GM21737 (cell line): ENCODE measurements at regions not wholly inside any gene's neighbourhood (a gene's known extent, or its start where the extent isn't known, plus 50 kb on each side); places are given as distances from the start of the nearest gene placed in this dataset.

Experiments used
- ATAC-seq: cut with Tn5 transposase; IDR thresholded peaks from one replicate; pipeline ENCODE4 v1.9.1; 2021; ENCODE audit warnings: mild to moderate bottlenecking, moderate library complexity; ENCODE audit not compliant: unreplicated experiment

DNA sequence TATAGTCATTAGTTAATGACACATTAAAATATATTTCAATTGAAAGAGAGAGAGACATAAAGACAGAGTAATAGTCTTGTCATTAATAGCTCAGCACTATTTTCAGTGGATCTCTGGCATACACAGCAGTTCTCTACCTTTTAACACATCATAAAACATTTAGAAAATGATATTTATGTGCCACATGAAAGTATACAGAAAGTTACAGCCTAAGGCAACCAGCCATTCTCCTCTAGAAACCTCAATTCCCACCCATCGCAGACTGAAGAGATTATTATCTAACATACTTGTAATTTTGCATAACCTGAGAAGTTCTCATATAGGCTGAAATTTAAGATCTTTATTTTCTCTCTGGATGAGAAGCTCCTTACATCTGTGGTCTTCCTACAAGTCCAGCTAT is 58.7 kb upstream of the FAM83B start:
- ATAC-seq, result no peak
